GM21737 (cell line): ENCODE measurements at regions not wholly inside any gene's neighbourhood (a gene's known extent, or its start where the extent isn't known, plus 50 kb on each side); places are given as distances from the start of the nearest gene placed in this dataset.

Experiments
- ATAC-seq: cut with Tn5 transposase; IDR thresholded peaks from one replicate; pipeline ENCODE4 v1.9.1; 2021; ENCODE audit warnings: mild to moderate bottlenecking, moderate library complexity; ENCODE audit not compliant: unreplicated experiment

DNA sequence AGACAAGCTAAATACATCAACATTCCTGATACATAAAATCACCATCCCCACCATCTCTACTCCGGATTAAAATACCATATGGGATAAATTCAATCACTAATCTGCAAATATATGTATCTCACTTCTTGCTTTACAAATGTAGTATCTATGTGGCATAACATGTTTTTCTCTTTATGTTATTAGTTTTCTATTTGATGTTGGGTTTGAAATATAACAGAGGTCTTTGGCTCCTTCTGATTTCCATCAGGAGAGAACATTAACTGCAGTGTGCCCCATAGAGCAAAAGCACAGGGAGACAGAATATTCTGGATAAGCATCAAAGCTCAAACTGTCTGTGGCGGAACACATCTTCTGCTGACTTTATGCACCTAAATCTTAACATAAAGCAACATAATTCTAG lies 547.2 kb upstream of the CDH8 start:
- ATAC-seq = no peak

DNA sequence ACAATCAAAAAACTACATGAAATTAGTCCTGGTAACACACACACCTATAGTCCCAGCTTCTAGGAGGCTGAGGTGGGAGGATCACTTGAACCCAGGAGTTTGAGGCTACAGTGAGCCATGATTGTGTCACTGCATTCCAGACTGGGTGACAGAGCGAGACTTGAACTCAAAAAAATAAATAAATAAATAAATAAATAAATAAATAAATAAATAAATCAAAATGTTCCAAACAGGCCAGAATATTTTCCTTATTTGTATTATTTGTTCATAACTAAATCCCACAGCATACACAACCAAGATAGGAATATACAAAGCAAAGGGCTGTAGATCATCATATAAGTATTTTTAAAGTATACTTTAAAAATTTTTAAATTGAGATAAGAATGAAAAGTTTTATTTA lies 537.2 kb upstream of the CDH8 start:
- no peak for ATAC-seq

DNA sequence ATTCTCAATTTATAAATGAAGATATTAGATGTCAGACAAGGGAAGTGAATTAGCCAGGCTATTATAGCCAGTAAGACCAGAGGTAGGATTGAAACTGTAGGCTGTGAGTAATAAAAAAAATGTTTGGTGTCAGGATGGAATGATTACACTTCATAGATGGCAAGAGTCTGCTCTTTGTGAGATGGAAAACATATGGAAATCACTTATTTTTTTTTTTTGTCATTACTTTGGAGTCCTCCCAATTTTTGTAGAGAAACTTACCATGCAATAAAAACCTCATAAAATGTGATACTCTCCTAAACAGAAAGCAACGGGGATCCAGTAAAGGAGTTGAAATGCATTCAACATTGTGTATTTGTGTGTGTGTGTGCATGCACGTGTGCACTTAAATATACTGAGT lies 532.7 kb upstream of the CDH8 start:
- no peak for ATAC-seq

DNA sequence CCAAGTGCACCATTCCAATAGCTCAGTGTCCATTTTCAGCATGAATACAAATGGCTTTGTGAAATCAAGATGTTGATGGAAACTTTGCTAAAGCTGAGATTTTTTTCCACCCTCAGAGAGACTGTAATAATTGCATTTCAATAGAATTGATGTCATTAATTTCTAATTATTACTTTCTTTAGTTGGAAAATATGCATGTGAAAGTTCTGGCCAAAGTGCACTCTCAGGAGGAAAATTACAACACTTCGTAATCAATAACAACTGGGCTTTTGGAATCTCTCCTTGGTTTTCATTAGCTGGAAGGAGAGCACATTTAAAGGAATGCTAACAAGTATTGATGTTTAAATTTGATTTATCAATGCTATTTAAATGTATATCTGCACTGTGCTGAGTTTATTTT lies 529.5 kb upstream of the CDH8 start:
- no peak for ATAC-seq

DNA sequence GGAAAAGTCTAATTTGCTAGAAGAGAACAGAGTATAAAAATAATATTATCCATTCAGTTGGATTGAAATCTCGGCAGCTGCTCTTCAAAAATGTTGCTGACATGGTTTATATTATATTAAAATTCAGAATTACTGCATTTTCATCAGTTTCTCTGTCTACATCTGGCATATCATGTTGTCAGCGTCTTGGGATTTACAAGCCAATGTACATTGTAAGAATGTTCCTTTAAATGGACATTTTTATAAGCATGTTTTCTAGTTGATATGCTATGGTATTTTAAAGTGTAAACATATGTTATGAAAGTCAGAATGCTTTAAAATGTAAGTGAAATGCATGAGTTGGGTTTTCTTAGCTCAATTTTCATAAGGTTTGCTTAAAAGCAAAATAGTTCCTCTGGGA lies 528.1 kb upstream of the CDH8 start:
- no peak for ATAC-seq

DNA sequence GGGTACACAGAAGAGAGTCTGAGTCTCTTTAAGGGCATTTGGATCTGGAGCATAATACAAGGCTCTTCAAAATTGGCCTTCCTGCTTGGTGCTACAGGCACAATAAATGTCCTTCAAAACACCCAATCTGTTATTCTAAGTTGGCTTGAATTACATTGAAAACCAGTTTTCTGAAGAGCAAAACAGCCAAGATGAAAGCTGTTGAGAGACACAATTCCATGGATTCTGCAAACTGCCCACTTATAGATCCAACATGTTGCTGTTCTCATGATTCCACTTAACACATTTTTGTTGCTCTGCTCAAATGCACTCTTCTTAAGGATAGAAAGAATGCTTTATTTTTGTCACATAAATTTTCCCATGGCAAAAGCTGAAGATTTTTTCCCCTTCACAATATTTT lies 525.9 kb upstream of the CDH8 start:
- ATAC-seq = no peak

DNA sequence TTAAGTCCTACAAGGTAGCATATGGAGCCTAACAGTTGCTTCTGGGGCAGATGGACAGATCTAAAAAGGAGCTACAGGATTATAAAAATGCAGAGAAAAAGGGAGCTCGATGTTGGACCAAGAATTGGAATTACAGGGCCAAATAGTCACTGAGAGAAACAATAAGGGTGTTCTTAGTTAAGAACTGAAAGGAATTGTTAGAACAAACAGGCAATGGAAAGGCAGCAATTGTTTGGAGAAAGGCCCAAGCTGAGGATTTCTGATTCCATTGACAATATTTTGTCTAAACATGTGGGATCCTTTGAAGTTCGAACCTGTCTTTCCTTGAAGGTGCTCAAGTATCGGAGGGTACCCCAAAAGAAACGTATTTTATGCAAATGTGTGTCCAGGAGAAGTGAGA lies 513.6 kb upstream of the CDH8 start:
- ATAC-seq = no peak

DNA sequence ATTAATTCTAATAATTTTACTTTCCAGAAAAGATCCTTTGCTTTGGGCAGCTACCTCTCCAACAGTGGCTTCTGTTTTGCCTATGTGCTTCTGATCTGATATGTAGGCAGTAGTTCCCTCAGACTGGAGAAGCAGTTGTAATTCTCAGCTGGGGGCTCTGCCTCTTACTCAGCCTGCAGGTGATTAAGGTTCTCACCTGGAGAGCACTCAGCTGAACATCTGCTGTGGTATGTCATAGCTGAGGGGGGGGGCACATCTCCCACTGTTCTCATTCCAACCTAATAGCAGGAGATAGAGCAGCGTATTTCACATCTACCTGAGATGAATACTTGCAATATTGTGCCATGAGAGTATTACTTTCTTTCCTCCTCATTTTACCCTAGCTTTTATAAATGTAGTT lies 511.9 kb upstream of the CDH8 start:
- ATAC-seq = no peak

DNA sequence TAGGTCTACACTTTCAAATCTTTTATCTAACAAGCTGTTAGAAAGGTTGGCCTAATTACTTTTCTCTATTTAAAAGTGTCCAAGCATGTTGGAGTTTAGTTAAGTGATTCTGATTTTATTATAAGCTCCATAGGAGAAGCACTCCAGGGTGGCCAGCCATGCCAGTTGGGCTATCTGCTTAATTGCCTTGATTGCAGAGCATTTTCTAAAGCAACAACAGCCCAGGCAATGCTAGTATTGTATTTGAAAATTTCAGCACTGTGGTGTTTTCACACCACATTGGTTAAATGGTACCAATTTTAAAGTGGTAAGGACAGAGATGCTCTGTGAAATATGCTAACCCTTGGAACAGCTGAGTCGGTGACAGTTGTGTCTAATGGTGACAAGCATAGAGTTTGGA lies 510.5 kb upstream of the CDH8 start:
- no peak for ATAC-seq

DNA sequence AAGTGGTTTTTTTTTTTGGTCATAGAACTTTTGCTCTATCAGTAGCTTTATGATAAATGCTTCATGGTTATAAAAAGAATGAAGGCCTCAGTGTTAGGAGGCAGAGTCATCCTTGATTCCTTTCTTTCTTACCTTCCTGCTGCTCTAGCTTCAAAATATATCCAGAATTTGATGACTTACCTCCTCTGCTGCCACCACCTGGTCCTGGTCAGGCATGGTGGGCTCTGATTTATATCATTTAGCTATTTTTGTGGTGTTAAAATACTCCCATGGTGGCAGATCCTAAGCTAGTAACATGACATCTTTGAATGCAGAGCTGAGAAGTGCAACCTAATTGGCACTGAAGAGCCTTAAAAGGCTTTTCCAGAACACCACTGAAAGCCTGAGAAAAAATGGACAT lies 508.8 kb upstream of the CDH8 start:
- ATAC-seq = no peak

DNA sequence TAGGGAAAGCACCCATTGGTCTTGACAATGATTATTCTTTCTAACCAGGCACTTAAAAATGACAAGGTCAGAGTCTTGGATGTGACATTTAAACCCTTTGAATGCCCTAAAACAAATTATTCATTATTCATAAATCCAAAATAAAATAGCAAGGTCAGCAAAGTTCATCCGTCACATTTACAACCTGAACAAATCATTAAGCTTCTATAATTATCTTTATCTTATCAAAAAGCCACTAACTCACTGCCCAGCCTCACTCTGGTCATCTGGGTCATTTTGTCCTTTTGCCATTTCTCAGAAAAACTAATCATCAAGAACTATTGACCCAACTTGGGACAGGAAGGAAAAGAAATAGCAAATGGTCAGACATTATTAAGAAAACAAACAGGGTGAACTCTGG lies 507.3 kb upstream of the CDH8 start:
- ATAC-seq = no peak

DNA sequence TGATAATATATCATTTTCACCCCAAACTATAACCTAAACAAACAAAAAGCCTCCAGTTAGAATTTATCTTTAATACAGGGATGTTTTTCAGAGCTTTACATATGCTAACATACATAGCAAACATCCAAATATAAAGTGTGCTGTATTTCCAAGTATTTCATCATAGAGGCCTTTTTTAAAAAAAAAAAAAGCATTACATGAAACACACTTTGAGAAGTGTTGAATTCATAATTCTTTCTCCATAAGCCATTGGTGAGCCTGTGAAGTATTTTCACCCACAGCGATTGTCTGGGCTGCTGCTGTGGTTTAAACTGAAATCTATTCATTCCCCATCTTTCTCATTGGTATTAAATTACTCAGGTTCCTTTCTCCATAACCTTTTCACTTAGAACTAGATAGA lies 503.4 kb upstream of the CDH8 start:
- no peak for ATAC-seq

DNA sequence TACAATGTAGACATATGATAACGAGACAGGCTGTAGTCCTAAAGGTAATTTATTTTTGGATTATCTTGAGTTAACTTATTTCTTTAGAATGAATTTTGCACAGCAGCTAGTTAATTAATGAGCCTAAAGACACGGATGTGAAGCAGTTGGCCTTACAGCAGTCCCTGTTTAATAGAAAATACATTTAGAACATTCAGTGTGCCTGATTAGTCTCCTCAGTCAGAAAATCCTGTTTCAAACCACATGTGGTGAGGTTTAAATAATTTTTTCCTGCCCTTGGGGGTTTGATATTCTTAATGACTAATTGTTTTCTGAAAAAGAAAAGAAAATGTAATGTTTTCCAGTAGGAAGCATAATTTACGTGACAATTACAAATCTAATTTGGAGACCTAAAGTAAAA lies 494.2 kb upstream of the CDH8 start:
- no peak for ATAC-seq

DNA sequence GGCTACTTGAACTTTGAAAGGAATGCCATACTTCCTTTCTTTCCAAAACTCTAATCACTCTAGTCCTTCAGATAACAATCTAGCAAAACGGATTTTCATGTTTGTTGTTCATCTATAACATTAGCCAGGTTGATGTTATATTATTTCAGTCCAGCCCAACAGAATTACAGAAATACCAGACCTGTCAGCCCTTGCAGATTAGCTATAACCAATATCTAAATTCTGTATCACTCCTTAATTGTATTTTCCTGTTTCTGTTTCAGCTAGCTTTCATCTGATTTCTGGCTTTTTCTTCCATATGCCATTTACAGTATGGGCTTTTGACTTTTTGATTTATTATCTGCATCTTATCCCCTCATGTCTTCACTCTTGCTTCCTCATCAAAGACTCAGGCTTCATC lies 479.8 kb upstream of the CDH8 start:
- ATAC-seq = no peak

DNA sequence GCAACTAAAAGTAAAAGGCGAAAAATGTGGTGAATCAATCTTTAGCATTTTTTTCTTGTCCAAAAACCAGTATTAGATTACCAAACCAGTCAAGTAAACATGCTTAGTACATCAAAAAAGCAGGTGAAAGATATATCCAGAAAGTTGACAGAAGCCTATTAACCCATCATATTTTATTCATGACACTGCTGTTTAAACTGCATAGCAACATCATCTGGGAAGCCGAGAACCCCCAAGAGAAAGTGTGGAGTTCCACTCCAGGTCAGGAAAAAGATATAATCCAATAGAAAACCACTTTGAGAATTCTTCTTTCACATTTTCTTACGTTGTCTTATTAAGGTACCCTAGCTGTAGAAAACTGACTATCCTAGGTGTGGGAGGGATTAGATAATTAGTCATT lies 466.8 kb upstream of the CDH8 start:
- no peak for ATAC-seq

DNA sequence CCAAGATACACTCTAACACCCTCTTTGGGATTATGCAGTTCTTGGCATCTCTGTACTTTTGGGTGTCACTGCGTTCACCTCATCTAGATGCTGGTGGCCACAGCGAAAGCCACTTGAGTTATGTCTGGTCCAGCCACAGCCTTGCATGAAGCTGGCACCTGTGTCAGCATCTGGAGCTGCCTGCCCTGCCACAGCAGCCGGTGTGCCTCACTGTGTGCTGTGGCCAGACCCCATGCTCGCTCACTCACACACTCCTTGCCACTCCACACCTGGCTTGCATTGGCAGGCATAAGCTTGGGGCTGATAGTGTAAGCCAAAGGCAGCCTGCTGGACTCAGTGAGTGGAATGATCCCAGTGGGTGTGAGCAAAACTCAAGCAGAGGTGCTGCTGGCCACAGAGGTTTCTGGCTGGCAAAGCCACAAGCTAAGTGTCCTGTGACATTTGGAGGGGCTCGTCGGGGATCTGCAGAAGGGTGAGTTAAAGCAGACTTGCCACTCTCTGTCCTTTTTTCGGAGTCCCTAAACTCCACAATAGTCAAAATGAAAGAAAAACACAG lies 442.7 kb upstream of the CDH8 start:
- no peak for ATAC-seq

DNA sequence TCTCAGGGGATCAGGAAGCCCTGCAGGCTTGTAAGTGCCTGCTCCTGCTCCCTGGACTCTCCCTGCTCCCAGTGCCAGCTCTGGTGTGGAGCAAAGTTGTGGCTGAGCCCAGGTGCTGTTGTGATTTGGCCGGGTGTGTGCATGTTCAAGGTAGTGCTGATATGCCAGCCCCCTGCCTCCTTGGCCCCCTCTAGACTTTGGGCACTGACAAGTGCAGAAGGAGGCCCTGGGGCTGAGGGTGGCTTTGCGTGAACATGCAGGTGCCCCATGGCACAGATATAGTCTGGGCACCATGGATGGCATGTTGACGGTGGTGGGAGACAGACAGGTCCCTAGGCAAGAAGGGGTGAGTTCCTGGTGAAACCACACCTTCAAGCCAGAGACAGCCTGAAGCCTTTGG lies 441.6 kb upstream of the CDH8 start:
- no peak for ATAC-seq

DNA sequence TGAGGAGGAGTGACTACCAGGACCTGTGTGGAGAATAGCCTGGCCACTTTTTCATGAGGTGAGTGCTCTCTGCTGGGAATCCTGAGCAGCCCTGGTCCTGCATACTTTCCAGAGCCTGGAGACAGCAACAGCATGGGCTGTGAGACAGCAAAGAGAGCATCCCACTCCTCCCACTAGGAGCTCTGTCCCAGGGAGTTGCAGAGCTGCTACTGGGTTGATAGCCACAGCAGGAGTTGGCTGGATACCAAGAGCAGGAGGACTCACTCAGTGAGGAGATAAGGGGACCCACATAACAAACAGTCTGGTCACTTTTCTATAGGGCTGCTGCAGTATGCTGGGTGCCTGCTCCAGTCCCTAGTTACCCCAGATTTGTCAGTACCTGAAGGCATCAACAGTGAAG lies 439.3 kb upstream of the CDH8 start:
- no peak for ATAC-seq

DNA sequence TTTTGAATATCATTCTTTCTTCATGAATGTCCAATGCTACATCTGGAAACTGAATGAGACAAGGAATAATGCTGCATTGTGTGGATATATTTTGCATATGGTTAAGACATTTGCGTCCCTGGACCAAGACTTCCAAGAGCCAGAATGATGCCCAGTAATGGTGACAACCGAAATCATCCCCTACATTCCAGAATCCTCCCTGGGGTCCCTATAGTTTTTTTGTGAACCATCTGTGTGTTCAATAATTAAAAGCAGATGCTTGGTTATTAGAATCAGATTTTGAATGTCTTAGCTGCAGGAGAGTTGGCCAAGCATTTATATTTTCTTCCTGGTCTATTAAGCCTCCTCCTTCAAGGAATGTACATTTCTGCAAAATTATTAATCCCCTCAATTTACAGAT lies 426.7 kb upstream of the CDH8 start:
- no peak for ATAC-seq

DNA sequence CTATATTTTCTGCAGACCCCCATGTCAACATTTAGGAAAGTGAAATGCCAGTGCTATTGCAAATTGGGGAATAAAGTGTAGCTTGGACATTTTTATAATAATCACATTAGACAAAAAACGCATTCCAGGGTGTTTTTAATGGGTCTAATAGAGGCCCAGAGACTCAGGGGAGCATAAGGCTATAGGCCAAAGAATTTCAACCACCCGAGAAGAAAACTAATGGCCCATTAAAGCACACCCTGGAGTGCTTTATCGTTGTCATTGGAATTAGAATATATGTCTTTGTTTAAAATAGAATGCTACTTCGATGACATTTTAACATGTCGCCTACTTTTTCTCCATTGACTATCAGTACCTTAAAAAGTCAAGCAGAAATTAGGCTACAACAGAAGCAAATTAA lies 414.1 kb upstream of the CDH8 start:
- no peak for ATAC-seq

DNA sequence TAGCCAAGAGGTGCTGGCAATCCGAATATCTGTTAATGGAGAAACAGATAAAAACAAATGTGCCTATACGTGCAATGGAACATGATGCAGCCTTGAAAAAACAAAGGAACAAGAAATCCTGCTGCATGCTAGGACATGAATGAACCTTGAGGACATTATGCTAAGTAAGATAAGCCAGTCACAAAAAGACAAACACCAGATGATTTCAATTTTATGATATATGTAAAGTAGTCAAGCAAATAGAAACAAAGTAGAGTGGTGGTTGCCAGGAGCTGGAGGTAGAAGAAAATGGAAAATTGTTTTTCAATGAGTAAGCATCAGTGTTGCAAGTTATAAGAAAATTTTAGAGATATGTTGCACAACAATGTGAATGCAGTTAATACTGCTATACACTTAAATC lies 409.7 kb upstream of the CDH8 start:
- no peak for ATAC-seq

DNA sequence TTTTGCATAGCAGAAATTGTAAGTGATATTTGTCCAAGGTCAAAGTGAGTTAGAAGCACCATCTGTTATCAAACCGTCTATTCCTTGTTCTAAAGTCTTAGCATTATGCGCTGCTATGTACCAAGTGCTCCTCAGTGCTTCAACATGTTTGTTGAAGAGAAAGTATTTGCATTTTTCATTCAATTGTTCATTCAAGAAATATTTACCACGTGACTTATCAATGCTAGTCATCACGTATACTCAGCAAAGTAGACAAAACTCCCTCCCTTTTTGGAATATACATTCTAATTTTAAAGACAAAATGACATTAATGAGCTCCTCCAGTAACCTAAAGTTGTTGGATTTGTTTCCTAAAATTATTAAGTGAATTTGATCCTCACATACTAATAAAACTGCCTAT lies 388.0 kb upstream of the CDH8 start:
- ATAC-seq = no peak

DNA sequence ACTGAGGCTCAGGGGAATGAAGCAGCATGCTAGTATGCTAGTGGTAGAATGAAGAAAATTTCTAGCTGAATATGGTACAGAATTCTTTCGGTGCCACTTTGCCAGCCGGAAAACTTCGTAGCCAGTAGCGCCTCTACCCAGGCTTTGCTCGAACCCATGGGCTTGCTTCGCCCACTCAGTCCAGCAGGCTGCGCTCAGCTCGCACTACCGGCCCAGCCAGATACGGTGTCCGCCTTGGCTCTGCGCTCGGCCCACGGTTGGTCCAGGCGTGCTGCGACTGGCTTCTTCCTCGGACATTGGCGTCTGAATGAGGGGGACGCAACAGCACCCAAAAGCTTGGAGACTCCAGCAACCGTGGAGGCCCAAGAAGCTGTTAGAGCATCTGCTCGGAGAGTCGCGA lies 372.5 kb upstream of the CDH8 start:
- no peak for ATAC-seq

DNA sequence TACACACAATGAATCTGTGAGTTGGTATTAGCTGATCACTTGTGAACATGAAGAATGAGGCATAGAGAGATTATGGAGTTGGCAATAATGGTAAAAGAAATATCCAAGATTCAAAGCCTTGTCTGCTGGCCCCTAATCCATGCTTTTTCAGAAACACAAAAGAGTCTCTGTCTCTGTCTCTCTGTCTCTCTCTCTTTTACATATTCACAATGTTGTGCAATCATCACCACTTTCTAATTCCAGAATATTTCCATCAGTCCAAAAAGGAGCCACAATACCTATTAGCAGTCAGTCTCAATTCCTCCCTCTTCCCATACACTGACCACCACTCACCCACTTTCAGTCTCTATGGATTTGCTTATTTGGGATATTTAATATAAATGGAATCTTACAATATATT lies 370.1 kb upstream of the CDH8 start:
- ATAC-seq = no peak
